ENCODE measurements at regions not wholly inside any gene's neighbourhood (a gene's known extent, or its start where the extent isn't known, plus 50 kb on each side); places are given as distances from the start of the nearest gene placed in this dataset.
"Not testable (repeated sequence)": the region's sequence is repeated elsewhere in the genome, so short reads cannot be mapped to it uniquely, and the experiment has no call there.

DNA sequence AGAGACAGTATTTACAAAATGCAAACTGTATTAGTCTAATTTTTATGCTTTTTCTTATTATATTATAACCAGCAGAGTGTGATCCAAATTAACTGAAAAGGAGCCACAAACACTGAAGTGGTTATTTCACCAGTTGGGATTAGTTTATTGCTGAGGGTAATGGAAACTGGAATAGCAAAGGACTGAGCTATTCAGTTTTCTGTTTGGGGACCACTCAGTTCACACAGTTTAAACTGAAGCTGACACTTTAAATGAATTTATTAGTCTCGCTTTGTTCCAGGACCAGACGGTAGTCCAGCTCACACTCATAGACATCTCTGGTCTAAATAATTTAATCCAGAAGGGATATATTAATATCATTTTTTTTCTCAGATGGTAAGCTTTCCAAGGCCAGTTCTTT lies 410.7 kb downstream of the LTN1 start:
- DNase-seq = no peak

DNA sequence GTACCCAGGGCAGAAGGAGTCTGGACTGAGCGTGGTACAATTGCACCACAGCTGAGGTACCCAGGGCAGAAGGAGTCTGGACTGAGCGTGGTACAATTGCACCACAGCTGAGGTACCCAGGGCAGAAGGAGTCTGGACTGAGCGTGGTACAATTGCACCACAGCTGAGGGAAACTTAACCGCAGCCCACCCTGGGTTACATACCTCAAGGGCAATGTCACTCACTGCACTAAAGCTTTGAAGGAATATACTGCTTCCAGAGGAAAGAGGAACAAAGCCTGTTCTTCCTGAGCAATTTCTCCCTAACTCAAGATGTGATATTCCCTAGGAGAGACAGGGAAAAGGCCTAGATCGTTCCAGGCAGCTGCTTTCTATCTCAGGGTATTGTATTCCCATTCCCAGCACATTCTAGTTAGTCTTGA lies 411.4 kb downstream of the LTN1 start:
- not testable (repeated sequence) for DNase-seq

DNA sequence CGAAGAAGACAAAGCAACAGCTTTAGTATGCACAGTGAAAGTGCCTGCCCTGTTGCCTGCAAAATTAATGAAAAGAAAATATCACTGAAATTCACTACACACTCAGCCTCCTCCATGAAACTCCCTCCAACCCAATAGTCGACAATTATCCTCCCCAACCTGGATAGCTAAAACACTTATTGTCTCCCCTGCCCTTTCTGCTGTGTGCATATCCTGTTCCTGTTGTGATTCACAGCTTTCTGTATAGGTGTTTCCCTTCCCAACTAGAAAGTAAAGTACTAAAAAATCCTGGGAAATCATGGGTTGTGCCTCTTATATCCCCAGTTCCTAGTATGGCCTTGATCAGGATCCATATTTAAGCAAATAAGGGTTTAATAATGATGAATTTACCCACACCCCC lies 412.1 kb downstream of the LTN1 start:
- DNase-seq = no peak

DNA sequence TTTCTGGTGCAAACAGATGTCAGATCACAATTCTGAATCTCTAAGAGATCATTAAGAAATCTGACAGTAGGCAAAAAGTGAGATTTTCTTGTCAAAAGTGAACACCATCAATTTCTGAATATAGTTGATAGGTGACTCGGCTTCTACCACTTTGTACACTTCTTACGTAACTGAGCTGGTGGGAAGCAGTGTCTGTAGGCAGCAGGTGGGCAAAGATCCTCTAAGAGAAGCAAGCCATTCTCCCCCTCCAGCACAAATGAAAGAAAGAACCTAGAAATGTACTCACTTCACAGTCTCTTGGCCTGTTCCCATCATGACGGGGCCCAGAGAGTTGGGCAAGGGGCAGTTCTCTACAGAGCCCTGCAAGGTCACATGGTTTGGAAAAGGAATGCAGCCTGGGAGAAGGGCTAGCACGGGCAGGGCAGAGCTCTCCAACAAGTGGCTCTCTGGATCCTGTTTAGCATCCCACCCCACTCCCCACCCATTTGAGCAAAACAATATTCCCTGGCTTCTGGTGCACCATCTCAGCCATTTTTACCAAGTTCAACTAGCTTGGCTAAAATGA lies 412.6 kb downstream of the LTN1 start:
- DNase-seq = no peak

DNA sequence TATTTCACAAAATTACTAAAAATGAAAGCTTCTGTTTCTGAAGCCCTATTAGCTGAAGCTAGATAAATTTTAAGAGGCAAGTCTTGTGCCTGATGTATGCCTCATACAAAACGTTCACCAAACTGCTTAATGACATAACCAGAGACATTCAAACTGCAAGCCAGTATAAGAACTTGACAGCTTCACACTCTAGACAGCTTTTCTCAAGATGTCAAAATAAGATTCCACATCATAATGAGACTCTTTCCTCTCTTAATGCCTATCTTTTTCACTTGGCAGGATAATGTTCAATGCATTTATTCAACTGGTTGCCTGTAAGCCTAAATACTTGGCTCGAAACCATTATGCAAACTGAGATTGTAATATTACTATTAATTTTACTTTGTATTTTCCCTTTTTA lies 424.0 kb downstream of the LTN1 start:
- no peak for DNase-seq

DNA sequence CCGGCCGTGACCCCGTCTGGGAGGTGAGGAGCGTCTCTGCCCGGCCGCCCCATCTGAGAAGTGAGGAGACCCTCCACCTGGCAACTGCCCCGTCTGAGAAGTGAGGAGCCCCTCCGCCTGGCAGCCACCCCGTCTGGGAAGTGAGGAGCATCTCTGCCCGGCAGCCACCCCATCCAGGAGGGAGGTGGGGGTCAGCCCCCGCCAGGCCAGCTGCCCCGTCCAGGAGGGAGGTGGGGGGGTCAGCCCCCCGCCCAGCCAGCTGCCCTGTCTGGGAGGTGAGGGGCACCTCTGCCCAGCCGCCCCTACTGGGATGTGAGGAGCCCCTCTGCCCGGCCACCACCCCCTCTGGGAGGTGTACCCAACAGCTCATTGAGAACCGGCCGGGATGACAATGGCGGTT lies 428.7 kb downstream of the LTN1 start:
- not testable (repeated sequence) for DNase-seq

DNA sequence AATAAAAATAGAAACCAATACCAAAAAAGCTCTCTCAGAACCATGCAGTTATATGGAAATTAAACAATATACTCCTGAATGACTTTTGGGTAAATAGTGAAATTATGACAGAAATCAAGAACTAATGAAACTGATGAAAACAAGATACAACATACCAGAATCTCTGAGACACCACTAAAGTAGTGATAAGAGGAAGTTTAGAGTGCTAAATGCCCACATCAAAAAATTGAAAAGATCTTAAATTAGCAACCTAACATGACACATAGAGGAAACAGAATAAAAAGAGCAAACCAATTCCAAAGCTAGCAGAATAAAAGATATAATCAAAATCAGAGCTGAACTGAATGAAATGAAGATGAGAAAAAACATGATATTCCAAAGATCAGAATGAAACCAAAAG lies 430.9 kb downstream of the LTN1 start:
- DNase-seq = no peak

DNA sequence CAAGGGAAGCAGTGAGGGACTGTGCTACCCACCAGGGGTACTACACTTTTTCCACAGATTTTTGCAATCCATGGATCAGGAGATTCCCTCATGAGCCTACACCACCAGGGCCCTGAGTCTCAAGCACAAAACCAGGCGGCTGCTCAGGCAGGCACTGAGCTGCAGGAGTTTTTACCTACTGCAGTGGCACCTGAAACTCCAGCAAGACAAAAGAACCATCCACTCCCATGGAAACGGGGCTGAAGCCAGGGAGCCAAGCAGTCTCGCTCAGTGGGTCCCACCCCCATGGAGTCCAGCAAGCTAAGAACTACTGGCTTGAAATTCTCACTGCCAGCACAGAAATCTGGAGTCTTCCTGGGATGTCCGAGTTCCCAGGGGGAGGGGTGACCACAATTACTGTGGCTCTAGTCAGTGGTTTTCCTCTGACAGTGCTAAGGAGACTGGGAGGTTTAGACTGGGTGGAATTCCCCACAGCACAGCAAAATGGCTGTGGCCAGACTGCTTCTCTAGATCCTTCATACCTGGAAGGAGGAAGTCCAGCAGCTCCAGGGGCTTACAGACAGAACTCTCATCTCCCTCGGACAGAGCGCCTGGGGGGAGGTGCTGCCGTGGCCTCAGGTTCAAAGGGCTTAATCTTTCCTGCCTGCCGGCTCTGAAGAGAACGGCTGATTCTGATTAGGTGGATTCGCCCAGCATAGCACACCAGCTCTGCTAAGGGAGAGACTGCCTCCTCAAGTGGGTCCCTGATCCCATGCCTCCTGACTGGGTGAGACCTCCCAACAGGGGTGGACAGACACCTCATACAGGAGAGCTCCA lies 437.8 kb downstream of the LTN1 start:
- no peak for DNase-seq

DNA sequence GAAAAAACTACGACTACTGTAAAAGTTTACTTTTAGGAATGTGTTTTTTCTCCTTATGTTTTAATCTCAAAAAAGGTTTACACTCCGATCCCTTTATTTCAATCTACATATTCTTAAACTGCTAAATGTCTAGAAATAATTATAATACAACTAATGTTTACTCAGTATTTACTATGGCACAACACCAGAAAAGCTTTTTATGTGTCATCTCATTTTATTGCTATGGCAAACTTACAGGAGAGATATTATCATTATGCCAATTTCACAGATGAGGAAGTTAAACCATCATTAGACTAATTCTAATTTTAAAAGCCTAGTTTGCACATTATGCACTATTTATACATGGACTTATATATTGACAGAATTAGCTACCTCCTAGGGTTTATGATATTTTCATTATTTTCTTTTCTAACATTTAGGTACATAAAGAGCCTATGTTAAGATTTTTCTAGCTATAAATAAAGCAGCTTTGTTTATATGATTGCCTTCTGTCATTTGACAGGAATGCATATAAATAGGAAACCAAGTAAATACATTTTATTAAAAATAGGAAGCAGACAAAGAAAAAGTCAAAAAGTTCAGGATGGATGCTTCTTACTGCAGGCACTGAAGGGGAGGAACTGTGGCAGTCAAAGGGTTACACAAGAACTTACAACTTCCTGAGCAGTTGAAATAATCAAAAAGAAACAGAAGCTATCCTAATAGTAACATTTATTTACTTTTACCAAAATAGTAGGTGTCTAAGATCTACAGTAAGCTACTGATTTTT lies 442.4 kb downstream of the LTN1 start:
- DNase-seq = no peak

DNA sequence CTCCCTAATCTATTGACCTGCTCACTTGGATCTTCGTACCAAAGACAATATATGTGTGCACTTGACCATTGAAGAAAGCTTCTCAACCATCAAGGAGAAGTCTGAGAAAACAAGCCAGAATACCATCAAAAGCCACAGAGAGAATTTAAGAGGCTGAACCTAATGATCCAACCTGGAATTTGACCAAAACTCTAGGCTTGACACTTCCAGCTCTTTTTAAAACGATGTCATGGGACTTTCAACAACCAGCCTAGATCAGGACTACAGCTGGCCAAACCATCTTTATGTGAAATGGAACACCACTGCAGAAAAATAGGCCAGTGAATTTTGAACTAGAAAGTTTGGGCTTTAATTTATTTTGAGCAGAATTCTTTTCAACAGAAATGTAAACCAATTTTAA lies 444.4 kb downstream of the LTN1 start:
- no peak for DNase-seq

DNA sequence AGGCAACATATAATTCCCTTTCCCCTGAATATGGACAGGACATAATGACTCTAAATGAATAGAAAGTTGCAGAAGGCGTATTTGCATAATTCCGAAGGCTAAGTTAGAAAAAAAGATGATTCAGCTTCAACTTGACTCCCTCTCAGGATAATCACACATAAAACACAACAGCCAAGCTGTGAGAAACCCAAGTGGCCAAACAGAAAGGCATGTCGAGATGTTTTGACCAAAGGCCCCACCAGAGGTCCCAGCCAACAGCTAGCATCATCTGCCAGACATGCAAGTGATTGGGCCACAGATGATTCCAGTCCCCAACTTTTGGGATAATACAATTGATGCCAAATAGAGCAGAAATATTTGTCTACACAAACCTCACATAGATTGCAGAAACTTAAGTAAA lies 444.9 kb downstream of the LTN1 start:
- no peak for DNase-seq

DNA sequence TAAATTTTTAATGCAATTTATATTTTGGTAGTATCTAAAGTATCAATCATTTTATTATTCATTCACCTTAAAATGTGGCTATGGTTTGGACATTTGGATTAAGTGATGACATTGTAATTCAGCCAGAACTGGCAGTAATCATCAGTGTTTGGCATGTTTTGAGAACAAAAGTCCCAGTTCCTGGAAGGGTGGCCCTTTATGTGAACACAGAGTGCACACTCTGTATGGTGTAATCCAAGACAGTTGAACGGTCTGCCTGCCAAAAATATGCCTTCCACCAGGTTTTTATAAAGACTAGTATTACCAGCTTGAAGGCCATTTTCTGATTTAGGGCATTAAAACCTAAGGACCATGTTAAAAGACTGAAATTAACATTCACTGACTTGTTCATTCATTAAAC lies 448.7 kb downstream of the LTN1 start:
- no peak for DNase-seq

DNA sequence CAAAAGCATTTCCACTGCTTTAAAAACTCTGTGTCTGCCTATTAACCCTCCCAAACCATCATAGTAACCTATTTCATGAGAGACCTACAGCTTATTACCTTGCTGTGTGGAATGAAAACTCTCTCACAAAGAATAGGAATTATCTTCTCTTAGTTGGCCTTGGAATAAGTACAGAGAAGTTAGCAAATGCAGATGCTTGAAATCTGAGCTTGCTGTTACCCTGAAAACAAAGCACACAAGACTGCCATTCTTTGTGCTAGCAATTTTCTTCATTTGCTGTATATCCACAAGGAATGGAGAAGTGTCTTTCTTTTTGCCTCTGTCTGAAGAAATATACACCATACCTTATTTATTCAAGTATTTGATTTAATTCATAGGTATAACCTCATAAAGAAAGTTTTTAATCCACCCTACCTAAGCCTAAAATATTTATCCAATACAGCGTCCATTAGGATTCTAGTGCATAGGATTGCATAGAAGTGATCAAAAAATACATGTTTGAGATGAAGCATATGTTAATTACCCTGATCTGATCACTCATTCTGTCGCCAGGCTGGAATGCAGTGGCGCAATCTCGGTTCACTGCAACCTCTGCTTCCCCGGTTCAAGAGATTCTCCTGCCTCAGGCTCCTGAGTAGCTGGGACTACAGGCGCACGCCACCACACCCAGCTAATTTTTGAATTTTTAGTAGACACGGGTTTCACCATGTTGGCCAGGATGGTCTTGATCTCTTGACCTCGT lies 451.1 kb downstream of the LTN1 start:
- no peak for DNase-seq

DNA sequence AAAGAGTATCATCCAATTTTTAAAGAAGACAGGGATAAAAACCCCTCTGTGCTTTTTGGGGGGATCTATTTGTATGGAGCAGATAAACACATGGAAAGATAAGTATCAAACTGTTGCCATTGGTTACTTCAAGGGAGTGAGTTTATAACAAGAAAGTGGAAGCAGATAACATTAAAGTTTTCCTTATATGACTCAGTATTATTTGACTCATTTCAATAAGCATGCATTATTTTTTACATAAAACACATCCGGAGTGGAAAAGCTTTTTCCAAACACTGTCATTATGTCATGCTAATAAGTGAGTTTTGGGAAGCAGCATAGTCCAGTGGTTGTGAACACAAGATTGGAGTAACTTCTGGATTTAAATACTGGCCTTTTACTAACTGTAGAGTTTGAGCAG lies 452.2 kb downstream of the LTN1 start:
- no peak for DNase-seq

DNA sequence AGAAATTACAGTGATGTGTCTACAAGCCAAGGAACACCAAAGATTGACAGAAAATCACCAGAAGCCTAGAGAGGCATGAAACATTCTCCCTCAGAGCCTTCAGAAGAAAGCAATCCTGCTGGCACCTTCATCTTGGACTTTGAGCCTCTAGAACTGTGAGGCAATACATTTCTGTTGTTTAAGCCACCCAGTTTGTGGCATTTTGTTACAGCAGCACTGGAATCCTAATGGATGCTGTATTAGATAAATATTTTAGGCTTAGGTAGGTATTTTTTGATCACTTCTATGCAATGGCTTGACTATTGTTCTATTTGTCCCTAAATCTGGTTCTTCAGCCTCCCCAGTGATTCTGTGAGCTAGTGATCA lies 453.1 kb downstream of the LTN1 start:
- DNase-seq = no peak

DNA sequence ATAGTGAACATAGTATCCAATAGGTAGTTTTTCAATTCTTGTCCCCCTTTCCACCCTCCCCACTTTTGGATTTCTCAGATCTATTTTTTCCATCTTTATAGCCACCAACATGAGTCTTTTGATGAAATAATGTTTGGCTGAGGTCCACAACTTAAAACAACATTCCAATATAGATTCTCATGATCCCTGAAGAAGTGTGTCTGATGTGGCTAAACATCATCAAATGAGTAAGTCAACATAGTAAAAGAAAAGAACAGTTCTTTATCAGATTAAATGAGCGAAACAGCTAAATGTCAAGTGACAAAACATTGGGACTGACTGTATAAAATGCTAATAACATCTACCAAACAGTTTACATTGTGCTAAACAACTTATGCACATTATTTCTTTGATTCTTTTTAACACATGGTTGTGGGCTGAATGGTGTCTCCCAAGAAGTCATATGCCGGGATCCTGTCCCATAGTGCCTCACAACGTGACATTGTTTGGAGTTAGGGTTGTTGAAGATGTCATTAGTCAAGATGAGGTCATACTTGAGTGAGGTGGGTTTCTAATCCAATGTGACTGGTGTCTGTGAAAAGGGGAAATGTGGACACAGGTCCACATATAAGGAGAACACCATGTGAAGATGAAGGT lies 453.6 kb downstream of the LTN1 start:
- no peak for DNase-seq

DNA sequence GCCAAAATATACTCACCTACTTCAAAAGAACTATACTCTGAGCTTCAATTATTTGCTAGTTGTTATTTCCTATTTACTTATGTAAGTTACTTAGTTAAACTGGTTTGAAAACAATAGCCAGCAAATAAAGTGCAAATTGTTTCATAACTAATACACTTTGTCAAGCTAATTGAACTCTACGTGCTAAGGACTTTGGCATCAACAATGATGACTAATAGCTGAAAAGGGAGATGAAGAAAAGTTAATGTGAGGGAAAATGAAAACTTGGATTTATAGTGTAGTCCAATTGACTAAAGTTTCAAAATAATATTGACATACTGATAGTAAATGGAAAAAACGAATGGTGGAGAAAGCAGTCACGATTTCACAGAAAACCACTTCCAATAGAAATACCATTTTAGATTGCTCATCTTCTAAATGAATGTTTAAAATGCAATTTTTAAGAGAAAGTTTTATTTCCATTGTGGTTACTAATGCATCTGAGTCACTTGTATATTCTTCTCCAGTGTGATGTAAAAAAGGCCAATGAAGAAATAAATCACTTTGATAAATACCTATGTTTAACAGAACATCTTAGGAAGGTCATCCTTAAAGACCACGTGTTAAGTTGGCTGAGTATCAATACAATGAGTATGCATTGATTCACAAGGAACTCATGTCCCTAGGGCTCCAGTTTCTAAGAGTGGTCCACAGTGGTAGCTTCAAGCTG lies 455.2 kb downstream of the LTN1 start:
- DNase-seq = no peak

DNA sequence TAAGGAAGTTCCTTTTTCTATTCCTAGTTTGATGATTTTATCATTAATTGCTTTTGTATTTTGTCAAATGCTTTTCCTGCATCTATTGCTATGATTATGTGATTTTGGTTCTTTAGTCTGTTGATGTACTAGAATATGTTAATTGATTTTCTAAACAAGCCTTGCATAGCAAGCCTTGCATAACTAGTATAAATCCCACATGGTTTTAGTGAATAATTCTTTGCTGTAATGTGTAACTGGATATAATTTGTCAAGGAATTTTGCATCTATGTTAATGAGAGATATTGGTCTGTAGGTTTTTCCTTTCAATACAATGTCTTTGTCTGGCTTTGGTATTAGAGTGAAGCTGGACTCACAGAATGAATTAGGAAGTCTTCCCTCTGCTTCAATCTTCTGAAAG lies 460.2 kb downstream of the LTN1 start:
- DNase-seq = no peak

DNA sequence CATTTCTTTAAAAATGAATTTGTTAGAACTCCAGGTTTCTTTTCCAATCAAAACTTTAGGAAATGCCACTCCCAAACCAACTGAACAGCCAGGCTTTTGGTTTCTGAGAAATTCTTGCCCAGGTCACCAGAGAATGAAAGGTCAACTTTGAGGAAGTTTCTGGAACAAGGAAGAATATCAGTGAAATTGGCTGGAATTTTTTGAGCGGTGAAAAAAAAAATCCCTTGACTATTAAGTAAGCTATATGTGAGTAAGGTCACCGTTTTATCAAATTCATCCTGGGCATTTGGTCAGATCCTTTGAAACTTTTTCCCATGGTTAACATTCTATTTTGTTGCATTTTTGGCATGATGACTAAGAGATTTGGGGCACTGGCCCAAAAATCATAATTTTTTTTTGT lies 469.3 kb downstream of the LTN1 start:
- DNase-seq = no peak

DNA sequence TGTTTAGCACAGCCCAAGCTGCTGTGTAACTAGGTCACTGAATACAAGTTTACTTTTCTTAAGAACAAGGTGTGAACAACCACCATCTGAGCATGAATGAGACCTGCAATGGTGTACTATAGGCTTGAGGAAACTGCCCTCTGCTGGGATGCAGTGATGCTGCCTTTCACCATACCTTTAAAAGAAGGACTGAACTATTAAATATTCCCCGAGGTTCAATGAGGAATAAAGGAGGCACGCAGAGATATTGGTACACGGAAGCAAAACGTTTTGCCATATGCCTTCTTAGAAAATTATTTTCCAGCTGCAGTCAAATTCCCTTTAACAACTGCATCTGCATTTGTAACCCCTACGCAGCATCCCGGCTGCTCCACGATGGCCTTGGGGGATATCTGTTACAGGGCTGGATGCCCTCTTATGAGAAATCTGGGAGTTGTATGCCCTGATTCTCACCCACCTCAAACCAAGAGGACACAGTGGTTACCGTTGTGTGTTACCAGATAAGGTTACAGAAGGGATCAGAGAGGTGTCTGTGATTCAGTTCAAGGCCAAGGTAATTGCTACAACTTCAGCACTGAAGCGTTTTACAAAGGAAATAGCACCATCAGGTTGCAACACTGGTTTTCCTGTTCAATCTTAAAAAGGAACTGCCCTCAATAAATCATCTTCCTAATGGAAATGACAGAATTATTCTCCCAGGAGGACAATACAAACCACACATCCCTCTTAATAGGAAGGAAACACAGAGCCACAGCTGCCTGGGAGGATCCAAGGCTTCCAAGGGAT lies 470.5 kb downstream of the LTN1 start:
- no peak for DNase-seq

DNA sequence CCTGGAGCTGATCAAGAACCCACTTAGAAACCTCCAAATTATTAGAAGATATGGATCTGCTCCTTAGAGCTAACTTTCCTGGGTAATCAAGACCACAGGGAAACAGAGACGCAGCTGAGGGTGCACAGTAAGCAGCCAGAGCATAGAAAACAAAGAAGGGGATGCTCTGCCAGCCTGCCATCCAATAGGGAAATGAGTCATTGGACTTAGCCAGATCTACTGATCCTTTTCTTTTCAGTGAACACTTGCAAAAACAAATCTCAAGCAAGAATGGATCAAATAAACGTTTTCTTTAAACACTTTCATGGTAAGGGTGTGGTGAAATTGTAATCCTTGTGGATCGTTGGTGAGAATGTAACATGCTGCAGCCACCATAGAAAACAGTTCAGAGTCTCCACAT lies 474.0 kb downstream of the LTN1 start:
- no peak for DNase-seq
